GM12878 (cell line): ENCODE measurements at regions not wholly inside any gene's neighbourhood (a gene's known extent, or its start where the extent isn't known, plus 50 kb on each side); places are given as distances from the start of the nearest gene placed in this dataset.

Experiments
- ATAC-seq: fragments of 200-7000 bp; cut with Tn5 transposase; 3 replicates; pipeline ENCODE4 v1.9.1; 2020; ENCODE audit warnings: mild to moderate bottlenecking, moderate library complexity
- BruUV-seq: library from RNA; stranded (reverse); fragments of 400-500 nt; replicated peaks from 2 replicates; lab custom pipeline; 2021; lab: Mats Ljungman, UMichigan
- CTCF ChIA-PET: fragments of 300-600 bp; sonication (Branson Sonifier 250); formaldehyde crosslinking; extraction: SDS; loops from one replicate; lab custom pipeline; 2021; ENCODE audit warnings: inconsistent platforms; lab: Yijun Ruan, JAX
- POLR2A ChIA-PET: fragments of 350-600 bp; formaldehyde crosslinking; extraction: SDS; loops from one replicate; lab custom pipeline; 2021; ENCODE audit warnings: inconsistent platforms; lab: Charles Lee
- RAD21 ChIA-PET: fragments of 300-600 bp; sonication (Branson Sonifier 250); formaldehyde crosslinking; loops from one replicate; lab custom pipeline; 2023; ENCODE audit warnings: antibody characterized with exemption; ENCODE audit not compliant: unreplicated experiment; lab: Charles Lee
- SMC1A ChIA-PET: fragments of 300-600 bp; sonication (Branson Sonifier 250); formaldehyde crosslinking; loops from one replicate; lab custom pipeline; 2023; ENCODE audit not compliant: unreplicated experiment, uncharacterized antibody; lab: Charles Lee
- DNase-seq: peaks from one replicate; pipeline ENCODE4 v3.0.0-alpha.2; 2011; ENCODE audit warnings: low read depth, low spot score
- FAIRE-seq: peaks from 3 replicates; lab custom pipeline; 2011; peaks lifted over from hg19 to GRCh38; lab: Jason Lieb, UNC
- H2AFZ ChIP-seq: 2 replicates; pipeline ENCODE4 v1.6.0; 2011; ENCODE audit warnings: low read depth, low read length, control low read depth; ENCODE audit not compliant: control insufficient read depth
- H3K27ac ChIP-seq: 2 replicates; pipeline ENCODE4 v1.5.1; 2011; ENCODE audit warnings: control low read depth; ENCODE audit not compliant: control insufficient read depth, insufficient read depth
- H3K27me3 ChIP-seq, 2 experiments: replicated peaks in 1 of 2; 2 replicates each; pipeline versions ENCODE4 v1.6.0 to v1.6.1; 2011; ENCODE audit warnings: low read length in 1 of 2; ENCODE audit not compliant: control insufficient read depth in 2 of 2, insufficient read depth in 2 of 2
- H3K36me3 ChIP-seq, 2 experiments: 2 replicates each; pipeline ENCODE4 v1.5.1; 2011; ENCODE audit warnings: low read length in 1 of 2; ENCODE audit not compliant: control insufficient read depth in 2 of 2, insufficient read depth in 2 of 2
- H3K4me1 ChIP-seq: 2 replicates; pipeline ENCODE4 v1.6.1; 2011; ENCODE audit warnings: mild to moderate bottlenecking, low read length, moderate library complexity, mixed read lengths; ENCODE audit not compliant: control insufficient read depth, insufficient read depth
- H3K4me2 ChIP-seq: 2 replicates; pipeline ENCODE4 v1.6.0; 2011; ENCODE audit warnings: control low read depth; ENCODE audit not compliant: control insufficient read depth, insufficient read depth
- H3K4me3 ChIP-seq: fragments of 200-600 bp; sonication (generic); 2 replicates; pipeline ENCODE4 v1.5.1; 2016
- H3K79me2 ChIP-seq: 2 replicates; pipeline ENCODE4 v1.6.0; 2011; ENCODE audit warnings: low read length; ENCODE audit not compliant: control insufficient read depth, insufficient read depth
- H3K9ac ChIP-seq: 2 replicates; pipeline ENCODE4 v1.8.0; 2011; ENCODE audit warnings: low read length, control low read depth, mixed read lengths; ENCODE audit not compliant: control insufficient read depth, insufficient read depth
- H3K9me3 ChIP-seq: replicated peaks from 3 replicates; pipeline ENCODE4 v1.5.1; 2011; ENCODE audit warnings: mild to moderate bottlenecking, low read length; ENCODE audit not compliant: control insufficient read depth, insufficient read depth
- H4K20me1 ChIP-seq: 2 replicates; pipeline ENCODE4 v1.6.0; 2011; ENCODE audit not compliant: control insufficient read depth, insufficient read depth
- BCL11A ChIP-seq: IDR thresholded peaks from 2 replicates; pipeline ENCODE4 v1.6.1; 2011; ENCODE audit warnings: low read depth, low read length
- JUNB ChIP-seq: IDR thresholded peaks from 2 replicates; pipeline ENCODE4 v1.6.1; 2016; ENCODE audit warnings: antibody characterized with exemption, mild to moderate bottlenecking
- MXI1 ChIP-seq: fragments of 150-350 bp; IDR thresholded peaks from 2 replicates; pipeline ENCODE4 v1.6.1; 2011; ENCODE audit warnings: low read depth, mild to moderate bottlenecking, inconsistent platforms, low read length, improper control_type of control experiment
- MYC ChIP-seq: IDR thresholded peaks from 2 replicates; pipeline ENCODE4 v1.6.1; 2011; ENCODE audit warnings: mild to moderate bottlenecking, low read length, moderate library complexity, inconsistent platforms; ENCODE audit not compliant: insufficient read depth, insufficient replicate concordance, insufficient read length, severe bottlenecking
- NR2C1 ChIP-seq: fragments of 450-650 bp; IDR thresholded peaks from 2 replicates; pipeline ENCODE4 v1.6.1; 2017; ENCODE audit warnings: antibody characterized with exemption, mild to moderate bottlenecking, moderate library complexity
- RBBP5 ChIP-seq: fragments of 200-600 bp; sonication (generic); conservative IDR thresholded peaks from 2 replicates; pipeline ENCODE4 v1.6.1; 2016
- SREBF1 ChIP-seq: IDR thresholded peaks from 2 replicates; pipeline ENCODE4 v1.6.1; 2012; ENCODE audit warnings: mild to moderate bottlenecking, low read length
- YBX1 ChIP-seq: fragments of 450-650 bp; IDR thresholded peaks from 2 replicates; pipeline ENCODE4 v1.6.1; 2016; ENCODE audit warnings: antibody characterized with exemption
- ZNF622 ChIP-seq: fragments of 450-650 bp; IDR thresholded peaks from 2 replicates; pipeline ENCODE4 v1.6.1; 2017; ENCODE audit warnings: mild to moderate bottlenecking, inconsistent platforms
- WGBS: methylation state at CpG from one replicate; pipeline ENCODE4 v1.1.6; 2016; ENCODE audit warnings: low lambda C conversion rate; ENCODE audit not compliant: insufficient replicate concordance, insufficient coverage; ENCODE audit errors: missing lambda C conversion rate; 5-methylcytosine and 5-hydroxymethylcytosine counted together
- in situ Hi-C: fragments of 300-500 bp; cut with MboI; formaldehyde crosslinking; loops from 9 replicates; pipeline ENCODE4 v1.14.3; 2018; ENCODE audit warnings: mixed read lengths
- intact Hi-C: fragments of 100-400 bp; cut with micrococcal nuclease; formaldehyde crosslinking; loops from one replicate; pipeline ENCODE4 v1.14.2; 2022; ENCODE audit not compliant: unreplicated experiment
- TF ChIP-seq, protein P1 (sequence below): IDR thresholded peaks from 2 replicates; pipeline ENCODE4 v1.6.1; 2012; ENCODE audit warnings: mild to moderate bottlenecking, low read depth, low read length

DNA sequence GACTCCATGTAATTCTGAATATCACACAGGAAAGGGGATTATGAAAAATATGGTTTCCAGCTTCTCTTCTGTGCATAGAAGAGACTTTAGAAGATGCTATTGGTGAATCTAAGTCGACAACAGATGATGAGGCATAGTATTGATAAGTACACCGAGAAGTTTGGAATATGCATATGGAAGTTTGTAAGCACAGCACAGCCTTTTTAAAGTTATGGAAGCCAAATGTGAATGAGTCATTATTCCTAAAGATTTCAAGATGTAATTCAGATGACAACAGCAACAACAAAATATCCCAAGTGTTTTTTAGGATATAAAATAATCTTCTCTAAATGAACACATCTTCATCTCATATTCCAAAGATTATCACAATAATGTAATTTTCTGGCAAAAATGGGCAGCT lies 1723.3 kb downstream of the EFNA5 start:
- no peaks in the 10 kb centered on the region for H3K4me1 ChIP-seq
- H3K9me3 ChIP-seq: no peaks in the 10 kb centered on the region
- H3K4me3 ChIP-seq: no peak overlapping the region
- H3K27ac ChIP-seq: no peak overlapping the region
- no peak overlapping the region for H3K9ac ChIP-seq
- ATAC-seq (no peak), FAIRE-seq (no peak), DNase-seq (no peak)
- CTCF ChIA-PET: interaction anchor here (1.3 kb wide), 1 partner anchor 172 kb away, joined by 3 read pairs; no protein-coding TSS in a partner anchor
- no peak overlapping the region for H3K4me2 ChIP-seq
- H3K36me3 ChIP-seq: no peaks in the 10 kb centered on the region
- no TSS peak for BruUV-seq
- H4K20me1 ChIP-seq: no peaks in the 10 kb centered on the region
- H3K27me3 ChIP-seq: no peaks in the 10 kb centered on the region
- no peaks in the 10 kb centered on the region for H3K79me2 ChIP-seq
- no peak for TF ChIP-seq ZNF622
- TF ChIP-seq SREBF1: no peak
- no peak for TF ChIP-seq YBX1
- TF ChIP-seq MYC: no peak
- TF ChIP-seq, protein P1, sequence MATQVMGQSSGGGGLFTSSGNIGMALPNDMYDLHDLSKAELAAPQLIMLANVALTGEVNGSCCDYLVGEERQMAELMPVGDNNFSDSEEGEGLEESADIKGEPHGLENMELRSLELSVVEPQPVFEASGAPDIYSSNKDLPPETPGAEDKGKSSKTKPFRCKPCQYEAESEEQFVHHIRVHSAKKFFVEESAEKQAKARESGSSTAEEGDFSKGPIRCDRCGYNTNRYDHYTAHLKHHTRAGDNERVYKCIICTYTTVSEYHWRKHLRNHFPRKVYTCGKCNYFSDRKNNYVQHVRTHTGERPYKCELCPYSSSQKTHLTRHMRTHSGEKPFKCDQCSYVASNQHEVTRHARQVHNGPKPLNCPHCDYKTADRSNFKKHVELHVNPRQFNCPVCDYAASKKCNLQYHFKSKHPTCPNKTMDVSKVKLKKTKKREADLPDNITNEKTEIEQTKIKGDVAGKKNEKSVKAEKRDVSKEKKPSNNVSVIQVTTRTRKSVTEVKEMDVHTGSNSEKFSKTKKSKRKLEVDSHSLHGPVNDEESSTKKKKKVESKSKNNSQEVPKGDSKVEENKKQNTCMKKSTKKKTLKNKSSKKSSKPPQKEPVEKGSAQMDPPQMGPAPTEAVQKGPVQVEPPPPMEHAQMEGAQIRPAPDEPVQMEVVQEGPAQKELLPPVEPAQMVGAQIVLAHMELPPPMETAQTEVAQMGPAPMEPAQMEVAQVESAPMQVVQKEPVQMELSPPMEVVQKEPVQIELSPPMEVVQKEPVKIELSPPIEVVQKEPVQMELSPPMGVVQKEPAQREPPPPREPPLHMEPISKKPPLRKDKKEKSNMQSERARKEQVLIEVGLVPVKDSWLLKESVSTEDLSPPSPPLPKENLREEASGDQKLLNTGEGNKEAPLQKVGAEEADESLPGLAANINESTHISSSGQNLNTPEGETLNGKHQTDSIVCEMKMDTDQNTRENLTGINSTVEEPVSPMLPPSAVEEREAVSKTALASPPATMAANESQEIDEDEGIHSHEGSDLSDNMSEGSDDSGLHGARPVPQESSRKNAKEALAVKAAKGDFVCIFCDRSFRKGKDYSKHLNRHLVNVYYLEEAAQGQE: no peak
- TF ChIP-seq MXI1: no peak
- no peak for TF ChIP-seq RBBP5
- TF ChIP-seq NR2C1: no peak
- TF ChIP-seq JUNB: no peak
- TF ChIP-seq BCL11A: no peak
- POLR2A ChIA-PET: no interaction called here
- SMC1A ChIA-PET: interaction anchor here (1.0 to 1.3 kb wide), 2 partner anchors 11 to 24 kb away, joined by 3 read pairs; no protein-coding TSS in a partner anchor
- no peak overlapping the region for H2AFZ ChIP-seq
- RAD21 ChIA-PET: no interaction called here
- intact Hi-C loops: no loop called here
- in situ Hi-C loops: no loop called here
- WGBS: 5% methylated on average over 2 of the region's 2 CpGs
